ENCODE measurements at regions not wholly inside any gene's neighbourhood (a gene's known extent, or its start where the extent isn't known, plus 50 kb on each side); places are given as distances from the start of the nearest gene placed in this dataset.

GRCh38 chr22:27193215-27193614, 535.8 kb downstream of the MIAT start:
- DNase-seq (ENCODE audit: low read depth) = no peak
- TF ChIP-seq, protein P1, sequence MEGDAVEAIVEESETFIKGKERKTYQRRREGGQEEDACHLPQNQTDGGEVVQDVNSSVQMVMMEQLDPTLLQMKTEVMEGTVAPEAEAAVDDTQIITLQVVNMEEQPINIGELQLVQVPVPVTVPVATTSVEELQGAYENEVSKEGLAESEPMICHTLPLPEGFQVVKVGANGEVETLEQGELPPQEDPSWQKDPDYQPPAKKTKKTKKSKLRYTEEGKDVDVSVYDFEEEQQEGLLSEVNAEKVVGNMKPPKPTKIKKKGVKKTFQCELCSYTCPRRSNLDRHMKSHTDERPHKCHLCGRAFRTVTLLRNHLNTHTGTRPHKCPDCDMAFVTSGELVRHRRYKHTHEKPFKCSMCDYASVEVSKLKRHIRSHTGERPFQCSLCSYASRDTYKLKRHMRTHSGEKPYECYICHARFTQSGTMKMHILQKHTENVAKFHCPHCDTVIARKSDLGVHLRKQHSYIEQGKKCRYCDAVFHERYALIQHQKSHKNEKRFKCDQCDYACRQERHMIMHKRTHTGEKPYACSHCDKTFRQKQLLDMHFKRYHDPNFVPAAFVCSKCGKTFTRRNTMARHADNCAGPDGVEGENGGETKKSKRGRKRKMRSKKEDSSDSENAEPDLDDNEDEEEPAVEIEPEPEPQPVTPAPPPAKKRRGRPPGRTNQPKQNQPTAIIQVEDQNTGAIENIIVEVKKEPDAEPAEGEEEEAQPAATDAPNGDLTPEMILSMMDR (conservative IDR thresholded peaks at IDR 0.05; ENCODE audit: control insufficient read depth, insufficient read depth, low read depth, low read length) = no peak
- H3K4me3 ChIP-seq (ENCODE audit: control insufficient read depth, low read depth, low read length) = no peak overlapping the region

GRCh38 chr22:27193636-27194035, 536.2 kb downstream of the MIAT start:
- no peak for DNase-seq (ENCODE audit: low read depth)
- TF ChIP-seq, protein P1 (conservative IDR thresholded peaks at IDR 0.05; ENCODE audit: control insufficient read depth, insufficient read depth, low read depth, low read length) = no peak
- H3K4me3 ChIP-seq (ENCODE audit: control insufficient read depth, low read depth, low read length) = no peak overlapping the region

GRCh38 chr22:27194096-27194748, 536.8 kb downstream of the MIAT start:
- TF ChIP-seq, protein P1 (conservative IDR thresholded peaks at IDR 0.05; ENCODE audit: control insufficient read depth, insufficient read depth, low read depth, low read length) = no peak
- no peak overlapping the region for H3K4me3 ChIP-seq (ENCODE audit: control insufficient read depth, low read depth, low read length)
- no peak for DNase-seq (ENCODE audit: low read depth)

GRCh38 chr22:27195094-27195493, 537.7 kb downstream of the MIAT start:
- no peak for DNase-seq (ENCODE audit: low read depth)
- TF ChIP-seq, protein P1 (conservative IDR thresholded peaks at IDR 0.05; ENCODE audit: control insufficient read depth, insufficient read depth, low read depth, low read length) = no peak
- H3K4me3 ChIP-seq (ENCODE audit: control insufficient read depth, low read depth, low read length) = no peak overlapping the region

DNA sequence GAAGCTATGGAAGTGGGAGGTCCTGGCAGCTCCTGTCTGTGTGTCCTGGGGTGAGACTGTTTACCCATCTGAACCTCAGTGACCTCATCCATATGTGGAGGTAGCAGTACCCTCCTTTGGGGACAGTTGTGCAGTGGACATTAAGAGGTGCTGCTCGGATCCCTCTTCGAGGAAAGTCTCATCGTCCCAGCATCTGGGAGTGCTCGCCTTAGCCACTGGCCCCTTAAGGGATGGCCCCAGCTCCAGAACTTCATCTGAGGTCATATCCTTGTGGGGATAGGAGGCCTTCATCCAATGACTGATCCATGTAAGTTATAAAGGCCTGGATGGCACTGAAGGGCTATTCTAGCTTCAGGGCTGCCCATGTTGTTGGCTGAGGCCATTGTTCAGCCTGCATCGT, 538.1 kb downstream of the MIAT start:
- DNase-seq (ENCODE audit: low read depth) = no peak
- H3K4me3 ChIP-seq (ENCODE audit: control insufficient read depth, low read depth, low read length) = no peak overlapping the region
- TF ChIP-seq, protein P1 (conservative IDR thresholded peaks at IDR 0.05; ENCODE audit: control insufficient read depth, insufficient read depth, low read depth, low read length) = no peak

DNA sequence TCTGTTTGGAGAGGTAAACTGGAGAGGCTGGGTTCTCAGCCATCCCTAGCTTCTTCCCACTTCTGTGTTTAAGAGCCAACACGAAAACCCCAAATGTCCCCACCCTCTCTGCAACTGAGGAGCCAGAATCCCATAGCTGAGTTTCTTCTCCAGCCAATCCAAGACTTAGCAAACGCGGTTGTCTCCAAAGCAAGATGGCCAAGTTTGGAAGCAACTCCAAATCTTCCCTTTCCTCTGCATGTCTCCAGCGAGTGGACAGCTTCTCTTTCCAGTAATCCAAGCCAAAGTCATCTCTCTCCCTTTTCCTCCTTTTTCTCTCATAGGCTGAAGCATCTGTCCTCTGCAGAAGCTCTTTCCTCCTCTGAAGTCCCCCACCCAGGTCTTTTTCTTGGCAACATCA, 539.2 kb downstream of the MIAT start:
- TF ChIP-seq, protein P1 (conservative IDR thresholded peaks at IDR 0.05; ENCODE audit: control insufficient read depth, insufficient read depth, low read depth, low read length) = no peak
- H3K4me3 ChIP-seq (ENCODE audit: control insufficient read depth, low read depth, low read length) = no peak overlapping the region
- no peak for DNase-seq (ENCODE audit: low read depth)

DNA sequence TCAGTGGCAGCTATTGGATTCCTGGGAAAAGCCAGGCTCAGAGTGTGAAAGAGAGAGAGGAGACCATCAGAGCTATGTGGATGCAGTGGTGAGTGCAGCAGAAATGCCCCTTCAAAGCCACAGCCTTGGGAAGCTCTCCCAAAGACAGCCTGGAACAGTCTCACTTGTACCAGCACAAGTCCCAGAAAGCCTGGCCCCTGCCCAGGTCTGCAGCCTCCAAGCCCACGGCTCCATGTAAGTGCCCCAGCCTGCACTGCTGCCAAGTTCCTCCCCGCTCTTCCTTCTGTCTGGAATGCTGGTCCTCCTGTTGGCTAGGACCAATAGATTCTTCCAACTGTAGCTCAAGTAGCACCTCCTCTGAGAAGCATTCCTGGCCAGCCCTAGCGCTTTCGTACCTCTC, 539.7 kb downstream of the MIAT start:
- no peak for DNase-seq (ENCODE audit: low read depth)
- TF ChIP-seq, protein P1 (conservative IDR thresholded peaks at IDR 0.05; ENCODE audit: control insufficient read depth, insufficient read depth, low read depth, low read length) = no peak
- H3K4me3 ChIP-seq (ENCODE audit: control insufficient read depth, low read depth, low read length) = no peak overlapping the region

Measured in fibroblast of mammary gland (primary cell).